C1 segment of cervical spinal cord (tissue), 14 donors: ENCODE measurements at regions not wholly inside any gene's neighbourhood (a gene's known extent, or its start where the extent isn't known, plus 50 kb on each side); places are given as distances from the start of the nearest gene placed in this dataset.

Source experiments
- DNase-seq, 14 donors: peaks; one replicate each; lab custom pipeline; 2025; lab: John Stamatoyannopoulos, UW

GRCh38 chr15:77764095-77764494 is 131.4 kb upstream of the LINGO1 start:
- DNase-seq: no peak

DNA sequence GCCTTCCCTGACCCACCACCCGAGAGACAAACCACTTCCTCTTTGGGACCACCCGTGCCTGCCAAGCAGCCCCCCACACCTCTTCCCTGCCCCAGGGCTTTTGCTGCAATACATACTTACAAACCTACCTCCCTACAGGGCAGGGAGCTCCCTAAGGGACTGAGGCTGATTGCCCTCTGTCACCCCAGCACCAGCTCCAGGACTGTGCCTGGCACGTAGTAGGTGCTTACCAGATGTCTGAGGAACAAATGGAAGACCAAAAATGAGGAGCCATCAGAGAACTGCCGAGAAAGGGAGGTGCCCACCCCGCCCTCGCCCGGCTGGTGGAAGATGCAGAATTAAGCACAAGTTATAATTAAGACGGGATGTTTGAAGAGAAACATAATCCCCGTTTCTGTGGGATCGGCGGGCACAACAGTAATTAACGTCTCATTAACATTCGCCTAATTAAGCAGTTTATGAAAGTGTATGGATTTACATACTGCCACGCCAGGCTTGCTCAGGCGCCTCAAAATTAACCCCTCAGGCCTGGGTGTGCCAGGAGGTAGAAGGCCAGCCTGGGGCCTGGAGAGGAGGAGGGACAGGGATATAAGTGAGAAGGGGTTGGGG is 130.1 kb upstream of the LINGO1 start:
- no peak for DNase-seq

GRCh38 chr15:77759896-77760592 is 127.3 kb upstream of the LINGO1 start:
- no peak for DNase-seq

DNA sequence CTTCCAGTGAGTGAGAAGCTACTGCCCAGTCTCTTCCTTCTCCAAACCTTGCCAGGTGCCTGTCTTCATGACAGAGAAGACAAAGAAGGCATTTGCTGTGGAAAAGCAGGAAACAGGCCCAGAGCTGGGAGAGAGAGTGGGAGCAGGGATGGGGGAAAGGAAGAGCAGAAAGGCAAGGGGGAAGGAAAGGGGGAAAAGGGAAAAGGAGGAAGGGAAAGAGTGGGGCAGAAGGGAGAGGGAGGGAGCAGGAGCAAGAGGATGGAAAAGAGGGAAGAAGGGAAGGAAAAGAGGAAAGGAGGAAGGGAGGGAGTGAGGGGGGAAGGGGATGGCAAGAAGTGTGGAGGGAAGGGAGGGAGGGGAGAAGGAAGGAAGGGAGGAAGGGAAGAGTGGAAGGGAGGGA is 121.2 kb upstream of the LINGO1 start:
- no peak for DNase-seq

GRCh38 chr15:77753281-77753873 is 120.7 kb upstream of the LINGO1 start:
- DNase-seq: peak in 7 of 14 donors; percentile 5 to 50 (median 27)

DNA sequence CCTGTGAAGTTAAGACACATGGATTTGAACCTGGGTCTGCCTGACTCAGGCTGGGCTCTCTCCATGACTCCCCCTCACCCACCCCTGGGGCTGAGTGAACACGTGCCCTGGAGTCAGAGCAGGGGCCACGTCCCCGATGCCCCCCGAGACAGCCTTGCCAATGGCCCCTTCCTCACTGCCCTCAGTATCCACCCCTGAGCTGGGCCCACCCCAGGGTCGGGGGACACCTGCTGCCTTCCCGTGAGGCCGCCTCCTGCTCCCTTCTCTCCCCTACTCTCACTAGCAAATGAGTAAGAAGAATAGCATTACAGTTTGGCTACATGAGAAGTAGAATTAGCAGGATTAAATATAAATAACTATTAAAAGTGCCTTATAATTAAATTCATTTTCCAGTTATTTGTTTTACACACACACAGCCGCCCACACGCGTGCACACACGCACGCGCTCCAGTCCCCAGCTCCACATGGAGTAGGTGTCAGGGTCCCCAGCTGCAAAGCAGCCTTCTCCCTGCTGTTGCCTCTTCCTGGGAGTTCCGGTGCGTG is 117.4 kb upstream of the LINGO1 start:
- DNase-seq: no peak

GRCh38 chr15:77749236-77749997 is 116.7 kb upstream of the LINGO1 start:
- DNase-seq: no peak

GRCh38 chr15:77748078-77749064 is 115.7 kb upstream of the LINGO1 start:
- no peak for DNase-seq

GRCh38 chr15:77747175-77748077 is 114.7 kb upstream of the LINGO1 start:
- DNase-seq: no peak

GRCh38 chr15:77746254-77747174 is 113.8 kb upstream of the LINGO1 start:
- DNase-seq: no peak

DNA sequence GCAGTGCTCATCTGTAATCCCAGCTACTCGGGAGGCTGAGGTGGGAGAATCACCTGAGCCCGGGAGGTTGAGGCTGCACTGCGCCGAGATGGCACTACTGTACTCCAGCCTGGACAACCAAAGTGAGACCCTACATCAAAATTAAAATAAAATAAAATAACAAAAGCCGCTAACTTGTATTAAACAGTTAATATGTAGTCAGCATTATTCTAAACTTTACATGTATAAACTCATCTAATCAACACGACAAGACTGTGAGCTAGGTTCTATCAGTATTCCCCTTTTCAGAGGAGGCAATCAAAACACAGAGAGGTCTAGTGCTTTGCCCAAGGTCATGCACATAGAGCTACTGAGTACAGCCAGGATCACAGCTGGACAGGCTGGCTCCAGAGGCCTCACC is 111.7 kb upstream of the LINGO1 start:
- no peak for DNase-seq

DNA sequence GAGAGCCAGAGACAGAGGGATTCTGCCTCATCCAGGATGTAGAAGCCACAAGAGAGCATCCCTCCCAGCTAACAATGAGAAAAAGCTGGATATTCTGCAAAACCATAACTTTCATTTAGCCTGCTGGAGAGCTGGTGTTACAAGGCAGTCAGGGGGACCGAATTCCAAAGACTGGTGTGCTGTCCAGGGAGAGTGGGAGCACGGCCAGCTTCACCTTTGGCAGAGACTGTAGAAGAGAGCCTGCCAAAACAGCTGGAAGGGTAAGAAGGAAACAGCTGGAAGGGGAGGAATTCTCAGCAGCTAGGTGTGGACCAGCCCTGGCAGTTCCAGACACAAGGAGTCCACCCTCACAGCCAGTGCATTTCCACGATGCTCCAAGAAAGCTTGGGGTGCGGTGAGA is 109.9 kb upstream of the LINGO1 start:
- DNase-seq: no peak

DNA sequence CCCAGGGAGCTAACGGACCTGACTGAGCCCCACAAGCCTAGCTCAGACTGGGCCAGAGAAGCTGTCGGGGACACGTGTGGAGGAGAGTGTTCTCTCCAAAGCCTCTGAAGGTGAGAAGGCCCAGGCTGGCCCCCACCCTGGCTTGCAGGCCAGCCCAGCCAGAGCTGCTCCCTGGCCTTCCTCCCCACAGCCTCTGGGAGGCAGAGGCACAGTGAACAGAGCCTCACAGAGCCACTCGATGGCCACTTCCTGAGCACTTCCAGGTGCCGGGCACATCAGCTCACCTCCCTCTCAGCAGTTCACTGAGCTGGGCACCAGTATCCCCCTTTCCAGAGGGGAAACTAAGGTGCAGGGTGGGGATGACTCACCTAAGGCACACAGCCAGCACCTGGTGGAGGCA is 109.4 kb upstream of the LINGO1 start:
- no peak for DNase-seq

- DNase-seq: no peak
Observed at GRCh38 chr15:77741106-77741505, 108.4 kb upstream of the LINGO1 start.

- no peak for DNase-seq
Observed at GRCh38 chr15:77739591-77740378, 107.1 kb upstream of the LINGO1 start.

GRCh38 chr15:77738441-77739302 is 106.0 kb upstream of the LINGO1 start:
- peak in 2 of 14 donors; percentile 27 to 54 for DNase-seq

- no peak for DNase-seq
Observed at GRCh38 chr15:77738038-77738370, 105.3 kb upstream of the LINGO1 start.
